K562 (cell line): ENCODE measurements at regions not wholly inside any gene's neighbourhood (a gene's known extent, or its start where the extent isn't known, plus 50 kb on each side); places are given as distances from the start of the nearest gene placed in this dataset.

Source experiments
- BMI1 ChIP-seq: fragments of 150-350 bp; IDR thresholded peaks from 2 replicates; pipeline ENCODE4 v1.6.1; 2014; ENCODE audit warnings: low read length
- C11orf30 ChIP-seq: fragments of 450-650 bp; IDR thresholded peaks from 2 replicates; pipeline ENCODE4 v1.6.1; 2016; ENCODE audit warnings: low read depth, mild to moderate bottlenecking
- CBFA2T3 ChIP-seq: fragments of 450-650 bp; IDR thresholded peaks from 2 replicates; pipeline ENCODE4 v1.6.1; 2017
- EP400 ChIP-seq: fragments of 450-650 bp; IDR thresholded peaks from 2 replicates; pipeline ENCODE4 v1.6.1; 2017; ENCODE audit warnings: antibody characterized with exemption, mild to moderate bottlenecking, moderate library complexity
- ESRRA ChIP-seq: fragments of 450-650 bp; IDR thresholded peaks from 2 replicates; pipeline ENCODE4 v1.6.1; 2014; ENCODE audit warnings: low read depth, mild to moderate bottlenecking, moderate library complexity, borderline replicate concordance
- FOXA3 ChIP-seq, 2 experiments: fragments of 450-650 bp in 1 of 2; sonication (generic) in 1 of 2; formaldehyde crosslinking; IDR thresholded peaks in 1 of 2; conservative IDR thresholded peaks in 1 of 2; 2 replicates each; pipeline versions ENCODE4 v1.4.0 to v1.8.0; 2020 to 2022; ENCODE audit warnings: mild to moderate bottlenecking in 2 of 2, missing genetic modification reagents in 1 of 2
- JUN ChIP-seq, 2 experiments: sonication (generic) in 1 of 2; formaldehyde crosslinking in 1 of 2; IDR thresholded peaks; 2 replicates each; pipeline versions ENCODE4 v1.6.1 to v1.8.0; 2012 to 2022; ENCODE audit warnings: borderline replicate concordance in 2 of 2, mild to moderate bottlenecking in 2 of 2, improper control_type of control experiment in 1 of 2, low read depth in 1 of 2, low read length in 1 of 2, missing genetic modification reagents in 1 of 2
- KLF13 ChIP-seq: fragments of 450-650 bp; IDR thresholded peaks from 2 replicates; pipeline ENCODE4 v1.6.1; 2016; ENCODE audit warnings: missing genetic modification characterization, low read depth, mild to moderate bottlenecking, missing compliant biosample characterization, moderate library complexity, borderline replicate concordance
- MLLT1 ChIP-seq, 2 experiments: fragments of 450-650 bp; IDR thresholded peaks; 2 replicates each; pipeline ENCODE4 v1.6.1; 2016
- TAL1 ChIP-seq: fragments of 450-650 bp; IDR thresholded peaks from 2 replicates; pipeline ENCODE4 v1.6.1; 2016; ENCODE audit warnings: mild to moderate bottlenecking
- TCF3 ChIP-seq: sonication (generic); formaldehyde crosslinking; IDR thresholded peaks from 2 replicates; pipeline ENCODE4 v1.4.0; 2020; ENCODE audit warnings: mild to moderate bottlenecking, missing genetic modification reagents
- TCF7L2 ChIP-seq: fragments of 150-350 bp; IDR thresholded peaks from 2 replicates; pipeline ENCODE4 v1.6.1; 2016; ENCODE audit warnings: low read depth, mild to moderate bottlenecking, low read length, moderate library complexity
- ZBTB11 ChIP-seq, 3 experiments: fragments of 200-800 bp in 1 of 3; fragments of 250-450 bp in 1 of 3; fragments of 450-650 bp in 1 of 3; sonication (Bioruptor Pico) in 1 of 3; sonication (Bioruptor generic) in 1 of 3; formaldehyde crosslinking in 1 of 3; IDR thresholded peaks; 2 replicates each; pipeline versions ENCODE4 v1.6.1 to v1.8.0; 2016 to 2022; ENCODE audit warnings: mild to moderate bottlenecking in 2 of 3, missing genetic modification characterization in 2 of 3, missing compliant biosample characterization in 1 of 3, moderate library complexity in 1 of 3
- ZFP30 ChIP-seq: fragments of 250-450 bp; sonication (Bioruptor Pico); IDR thresholded peaks from 2 replicates; pipeline ENCODE4 v1.8.0; 2022; ENCODE audit warnings: moderate library complexity, mild to moderate bottlenecking, inconsistent platforms, borderline replicate concordance
- ZKSCAN8 ChIP-seq: fragments of 200-800 bp; sonication (Bioruptor generic); IDR thresholded peaks from 2 replicates; pipeline ENCODE4 v1.6.1; 2016; ENCODE audit warnings: missing genetic modification characterization, missing compliant biosample characterization
- ZNF263 ChIP-seq: sonication (generic); formaldehyde crosslinking; IDR thresholded peaks from 2 replicates; pipeline ENCODE4 v1.8.0; 2022; ENCODE audit warnings: mild to moderate bottlenecking, missing genetic modification reagents, borderline replicate concordance
- ZNF316 ChIP-seq: fragments of 450-650 bp; IDR thresholded peaks from 2 replicates; pipeline ENCODE4 v1.6.1; 2016
- ZSCAN32 ChIP-seq: fragments of 450-650 bp; formaldehyde crosslinking; IDR thresholded peaks from 2 replicates; pipeline ENCODE4 v1.4.0; 2020; ENCODE audit warnings: mild to moderate bottlenecking, moderate library complexity
- ZZZ3 ChIP-seq: fragments of 450-650 bp; IDR thresholded peaks from 2 replicates; pipeline ENCODE4 v1.6.1; 2016; ENCODE audit warnings: antibody characterized with exemption, mild to moderate bottlenecking, moderate library complexity
- TF ChIP-seq, protein P1 (sequence below), 2 experiments: fragments of 450-650 bp in 1 of 2; IDR thresholded peaks; 2 replicates each; pipeline ENCODE4 v1.6.1; 2011 to 2017; ENCODE audit warnings: low read depth in 2 of 2, antibody characterized with exemption in 1 of 2, borderline replicate concordance in 1 of 2, low read length in 1 of 2, mild to moderate bottlenecking in 1 of 2, mixed read lengths in 1 of 2; ENCODE audit not compliant: control insufficient read depth in 1 of 2
- TF ChIP-seq, protein P2 (sequence below): sonication (generic); formaldehyde crosslinking; IDR thresholded peaks from 2 replicates; pipeline ENCODE4 v1.9.0; 2022; ENCODE audit warnings: mild to moderate bottlenecking, missing genetic modification reagents

GRCh38 chr19:28638445-28638844 lies 574.5 kb downstream of the UQCRFS1 start (continued):
- no peak for TF ChIP-seq ZNF263 (CRISPR knock-in tag)
- TF ChIP-seq KLF13 (tag): no peak
- no peak for TF ChIP-seq BMI1
- TF ChIP-seq ZKSCAN8: no peak
- no peak for TF ChIP-seq MLLT1 (IDR thresholded peaks at IDR 0.05)
- no peak for TF ChIP-seq EP400
- TF ChIP-seq TAL1: peak; percentile 17; the same call in 1 of the 2 replicates
- TF ChIP-seq JUN (IDR thresholded peaks at IDR 0.05; ENCODE audit: borderline replicate concordance, low read depth, low read length): no peak
- TF ChIP-seq JUN (CRISPR knock-in tag; IDR thresholded peaks at IDR 0.05; ENCODE audit: borderline replicate concordance): no peak
- TF ChIP-seq TCF7L2: no peak
- TF ChIP-seq ZBTB11 (CRISPR knock-in tag; IDR thresholded peaks at IDR 0.05): no peak
- TF ChIP-seq, protein P1, sequence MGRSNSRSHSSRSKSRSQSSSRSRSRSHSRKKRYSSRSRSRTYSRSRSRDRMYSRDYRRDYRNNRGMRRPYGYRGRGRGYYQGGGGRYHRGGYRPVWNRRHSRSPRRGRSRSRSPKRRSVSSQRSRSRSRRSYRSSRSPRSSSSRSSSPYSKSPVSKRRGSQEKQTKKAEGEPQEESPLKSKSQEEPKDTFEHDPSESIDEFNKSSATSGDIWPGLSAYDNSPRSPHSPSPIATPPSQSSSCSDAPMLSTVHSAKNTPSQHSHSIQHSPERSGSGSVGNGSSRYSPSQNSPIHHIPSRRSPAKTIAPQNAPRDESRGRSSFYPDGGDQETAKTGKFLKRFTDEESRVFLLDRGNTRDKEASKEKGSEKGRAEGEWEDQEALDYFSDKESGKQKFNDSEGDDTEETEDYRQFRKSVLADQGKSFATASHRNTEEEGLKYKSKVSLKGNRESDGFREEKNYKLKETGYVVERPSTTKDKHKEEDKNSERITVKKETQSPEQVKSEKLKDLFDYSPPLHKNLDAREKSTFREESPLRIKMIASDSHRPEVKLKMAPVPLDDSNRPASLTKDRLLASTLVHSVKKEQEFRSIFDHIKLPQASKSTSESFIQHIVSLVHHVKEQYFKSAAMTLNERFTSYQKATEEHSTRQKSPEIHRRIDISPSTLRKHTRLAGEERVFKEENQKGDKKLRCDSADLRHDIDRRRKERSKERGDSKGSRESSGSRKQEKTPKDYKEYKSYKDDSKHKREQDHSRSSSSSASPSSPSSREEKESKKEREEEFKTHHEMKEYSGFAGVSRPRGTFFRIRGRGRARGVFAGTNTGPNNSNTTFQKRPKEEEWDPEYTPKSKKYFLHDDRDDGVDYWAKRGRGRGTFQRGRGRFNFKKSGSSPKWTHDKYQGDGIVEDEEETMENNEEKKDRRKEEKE (IDR thresholded peaks at IDR 0.05; ENCODE audit: borderline replicate concordance in 1 of 2, control insufficient read depth in 1 of 2, low read depth in 2 of 2, low read length in 1 of 2): no peak
- TF ChIP-seq ZSCAN32: no peak
- no peak for TF ChIP-seq FOXA3 (CRISPR knock-in tag; conservative IDR thresholded peaks at IDR 0.05 in 1 of 2, IDR thresholded peaks at IDR 0.05 in 1 of 2)
- TF ChIP-seq ESRRA: no peak
- peak; percentile 76 for TF ChIP-seq TCF3 (CRISPR knock-in tag)
- peak; percentile 52 for TF ChIP-seq CBFA2T3
- TF ChIP-seq, protein P2, sequence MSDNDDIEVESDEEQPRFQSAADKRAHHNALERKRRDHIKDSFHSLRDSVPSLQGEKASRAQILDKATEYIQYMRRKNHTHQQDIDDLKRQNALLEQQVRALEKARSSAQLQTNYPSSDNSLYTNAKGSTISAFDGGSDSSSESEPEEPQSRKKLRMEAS (CRISPR knock-in tag): no peak
- TF ChIP-seq C11orf30: peak; percentile 20; the same call in 1 of the 2 replicates
- TF ChIP-seq ZZZ3: no peak
- TF ChIP-seq ZNF316: 0 out of 2 replicates have a peak, but pooled peaks have one; percentile 1
- TF ChIP-seq ZFP30: no peak
